GM12878 (cell line): ENCODE measurements at regions not wholly inside any gene's neighbourhood (a gene's known extent, or its start where the extent isn't known, plus 50 kb on each side); places are given as distances from the start of the nearest gene placed in this dataset.

Experiments
- ATAC-seq: fragments of 200-7000 bp; cut with Tn5 transposase; 3 replicates; pipeline ENCODE4 v1.9.1; 2020; ENCODE audit warnings: mild to moderate bottlenecking, moderate library complexity
- BruUV-seq: library from RNA; stranded (reverse); fragments of 400-500 nt; replicated peaks from 2 replicates; lab custom pipeline; 2021; lab: Mats Ljungman, UMichigan
- CTCF ChIA-PET: fragments of 300-600 bp; sonication (Branson Sonifier 250); formaldehyde crosslinking; extraction: SDS; loops from one replicate; lab custom pipeline; 2021; ENCODE audit warnings: inconsistent platforms; lab: Yijun Ruan, JAX
- POLR2A ChIA-PET: fragments of 350-600 bp; formaldehyde crosslinking; extraction: SDS; loops from one replicate; lab custom pipeline; 2021; ENCODE audit warnings: inconsistent platforms; lab: Charles Lee
- RAD21 ChIA-PET: fragments of 300-600 bp; sonication (Branson Sonifier 250); formaldehyde crosslinking; loops from one replicate; lab custom pipeline; 2023; ENCODE audit warnings: antibody characterized with exemption; ENCODE audit not compliant: unreplicated experiment; lab: Charles Lee
- SMC1A ChIA-PET: fragments of 300-600 bp; sonication (Branson Sonifier 250); formaldehyde crosslinking; loops from one replicate; lab custom pipeline; 2023; ENCODE audit not compliant: unreplicated experiment, uncharacterized antibody; lab: Charles Lee
- DNase-seq: peaks from one replicate; pipeline ENCODE4 v3.0.0-alpha.2; 2011; ENCODE audit warnings: low read depth, low spot score
- FAIRE-seq: peaks from 3 replicates; lab custom pipeline; 2011; peaks lifted over from hg19 to GRCh38; lab: Jason Lieb, UNC
- H2AFZ ChIP-seq: 2 replicates; pipeline ENCODE4 v1.6.0; 2011; ENCODE audit warnings: low read depth, low read length, control low read depth; ENCODE audit not compliant: control insufficient read depth
- H3K27ac ChIP-seq: 2 replicates; pipeline ENCODE4 v1.5.1; 2011; ENCODE audit warnings: control low read depth; ENCODE audit not compliant: control insufficient read depth, insufficient read depth
- H3K27me3 ChIP-seq, 2 experiments: replicated peaks in 1 of 2; 2 replicates each; pipeline versions ENCODE4 v1.6.0 to v1.6.1; 2011; ENCODE audit warnings: low read length in 1 of 2; ENCODE audit not compliant: control insufficient read depth in 2 of 2, insufficient read depth in 2 of 2
- H3K36me3 ChIP-seq, 2 experiments: 2 replicates each; pipeline ENCODE4 v1.5.1; 2011; ENCODE audit warnings: low read length in 1 of 2; ENCODE audit not compliant: control insufficient read depth in 2 of 2, insufficient read depth in 2 of 2
- H3K4me1 ChIP-seq: 2 replicates; pipeline ENCODE4 v1.6.1; 2011; ENCODE audit warnings: mild to moderate bottlenecking, low read length, moderate library complexity, mixed read lengths; ENCODE audit not compliant: control insufficient read depth, insufficient read depth
- H3K4me2 ChIP-seq: 2 replicates; pipeline ENCODE4 v1.6.0; 2011; ENCODE audit warnings: control low read depth; ENCODE audit not compliant: control insufficient read depth, insufficient read depth
- H3K4me3 ChIP-seq: fragments of 200-600 bp; sonication (generic); 2 replicates; pipeline ENCODE4 v1.5.1; 2016
- H3K79me2 ChIP-seq: 2 replicates; pipeline ENCODE4 v1.6.0; 2011; ENCODE audit warnings: low read length; ENCODE audit not compliant: control insufficient read depth, insufficient read depth
- H3K9ac ChIP-seq: 2 replicates; pipeline ENCODE4 v1.8.0; 2011; ENCODE audit warnings: low read length, control low read depth, mixed read lengths; ENCODE audit not compliant: control insufficient read depth, insufficient read depth
- H3K9me3 ChIP-seq: replicated peaks from 3 replicates; pipeline ENCODE4 v1.5.1; 2011; ENCODE audit warnings: mild to moderate bottlenecking, low read length; ENCODE audit not compliant: control insufficient read depth, insufficient read depth
- H4K20me1 ChIP-seq: 2 replicates; pipeline ENCODE4 v1.6.0; 2011; ENCODE audit not compliant: control insufficient read depth, insufficient read depth
- CBFB ChIP-seq: IDR thresholded peaks from 2 replicates; pipeline ENCODE4 v1.6.1; 2016; ENCODE audit warnings: antibody characterized with exemption, low read depth
- CEBPB ChIP-seq, 2 experiments: fragments of 150-350 bp in 1 of 2; IDR thresholded peaks; 2 replicates each; pipeline ENCODE4 v1.6.1; 2012 to 2014; ENCODE audit warnings: low read depth in 2 of 2, low read length in 2 of 2, borderline replicate concordance in 1 of 2, inconsistent platforms in 1 of 2
- FOS ChIP-seq: IDR thresholded peaks from 3 replicates; pipeline ENCODE4 v1.6.1; 2011; ENCODE audit warnings: borderline replicate concordance; ENCODE audit not compliant: insufficient read length; ENCODE audit errors: extremely low read depth
- MEF2B ChIP-seq: fragments of 450-650 bp; IDR thresholded peaks from 2 replicates; pipeline ENCODE4 v1.6.1; 2018; ENCODE audit warnings: mild to moderate bottlenecking, moderate library complexity; ENCODE audit not compliant: partially characterized antibody, poor library complexity, severe bottlenecking
- MTA3 ChIP-seq: IDR thresholded peaks from 2 replicates; pipeline ENCODE4 v1.6.1; 2012; ENCODE audit warnings: low read length, inconsistent platforms, borderline replicate concordance
- NR2C1 ChIP-seq: fragments of 450-650 bp; IDR thresholded peaks from 2 replicates; pipeline ENCODE4 v1.6.1; 2017; ENCODE audit warnings: antibody characterized with exemption, mild to moderate bottlenecking, moderate library complexity
- SMARCA5 ChIP-seq: fragments of 450-650 bp; IDR thresholded peaks from 2 replicates; pipeline ENCODE4 v1.6.1; 2017; ENCODE audit warnings: mild to moderate bottlenecking
- WGBS: methylation state at CpG from one replicate; pipeline ENCODE4 v1.1.6; 2016; ENCODE audit warnings: low lambda C conversion rate; ENCODE audit not compliant: insufficient replicate concordance, insufficient coverage; ENCODE audit errors: missing lambda C conversion rate; 5-methylcytosine and 5-hydroxymethylcytosine counted together
- in situ Hi-C: fragments of 300-500 bp; cut with MboI; formaldehyde crosslinking; loops from 9 replicates; pipeline ENCODE4 v1.14.3; 2018; ENCODE audit warnings: mixed read lengths
- intact Hi-C: fragments of 100-400 bp; cut with micrococcal nuclease; formaldehyde crosslinking; loops from one replicate; pipeline ENCODE4 v1.14.2; 2022; ENCODE audit not compliant: unreplicated experiment

DNA sequence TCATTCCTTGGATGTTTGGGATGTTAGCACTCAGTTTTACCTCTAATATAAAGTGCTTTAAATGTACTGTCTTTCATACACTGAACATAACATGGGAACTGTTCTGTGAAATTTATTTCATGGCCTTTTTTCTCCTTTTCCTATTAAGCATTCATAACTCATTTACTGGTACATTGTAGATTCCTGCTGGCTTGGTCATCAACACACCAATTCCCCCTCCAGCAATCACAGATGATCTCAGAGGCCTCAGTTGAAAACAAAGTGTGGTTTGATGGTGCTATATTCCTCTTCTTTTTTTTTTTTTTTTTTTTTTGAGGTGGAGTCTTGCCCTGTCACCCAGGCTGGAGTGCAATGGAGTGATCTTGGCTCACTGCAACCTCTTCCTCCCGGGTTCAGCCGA, 61.9 kb upstream of the FAM47B start:
- in situ Hi-C loops: no loop called here
- no peak overlapping the region for H2AFZ ChIP-seq
- H3K9ac ChIP-seq: no peak overlapping the region
- no peak overlapping the region for H3K4me2 ChIP-seq
- BruUV-seq: no TSS peak
- ATAC-seq (no peak), DNase-seq (no peak), FAIRE-seq (no peak)
- ChIA-PET CTCF (no interaction called here), RAD21 (no interaction called here), POLR2A (no interaction called here), SMC1A (no interaction called here)
- no peaks in the 10 kb centered on the region for H3K4me1 ChIP-seq
- H3K4me3 ChIP-seq: no peak overlapping the region
- intact Hi-C loops: no loop called here
- no peak overlapping the region for H3K27ac ChIP-seq
- H3K27me3 ChIP-seq: no peaks in the 10 kb centered on the region
- no peaks in the 10 kb centered on the region for H3K36me3 ChIP-seq
- H3K79me2 ChIP-seq: no peaks in the 10 kb centered on the region
- 58% methylated on average over 2 of the region's 2 CpGs for WGBS
- no peaks in the 10 kb centered on the region for H4K20me1 ChIP-seq
- no peaks in the 10 kb centered on the region for H3K9me3 ChIP-seq
- TF ChIP-seq NR2C1 (no peak), MTA3 (no peak), CBFB (no peak)

GRCh38 chrX:34881671-34882070, 60.9 kb upstream of the FAM47B start:
- Histone ChIP-seq H4K20me1 (no peaks in the 10 kb centered on the region), H3K9ac (no peak overlapping the region), H3K27me3 (no peaks in the 10 kb centered on the region), H3K9me3 (no peaks in the 10 kb centered on the region), H3K4me2 (no peak overlapping the region), H2AFZ (no peak overlapping the region), H3K4me1 (no peaks in the 10 kb centered on the region), H3K4me3 (no peak overlapping the region), H3K27ac (no peak overlapping the region), H3K36me3 (no peaks in the 10 kb centered on the region), H3K79me2 (no peaks in the 10 kb centered on the region)
- DNase-seq (no peak), FAIRE-seq (no peak), ATAC-seq (no peak)
- WGBS: 53% methylated on average over 5 of the region's 5 CpGs
- intact Hi-C loops: no loop called here
- CTCF ChIA-PET: no interaction called here
- no TSS peak for BruUV-seq
- RAD21 ChIA-PET: no interaction called here
- POLR2A ChIA-PET: no interaction called here
- SMC1A ChIA-PET: no interaction called here
- in situ Hi-C loops: no loop called here
- TF ChIP-seq CEBPB (IDR thresholded peaks at IDR 0.05; ENCODE audit: borderline replicate concordance in 1 of 2, low read depth in 2 of 2, low read length in 2 of 2): no peak
- no peak for TF ChIP-seq NR2C1
- TF ChIP-seq FOS: no peak
- TF ChIP-seq MEF2B: no peak
- no peak for TF ChIP-seq SMARCA5
